Endothelial cell of umbilical vein (primary cell): ENCODE measurements at regions not wholly inside any gene's neighbourhood (a gene's known extent, or its start where the extent isn't known, plus 50 kb on each side); places are given as distances from the start of the nearest gene placed in this dataset.

Experiments used
- BruUV-seq: library from RNA; stranded (reverse); fragments of 400-500 nt; replicated peaks from 2 replicates; lab custom pipeline; 2021; lab: Mats Ljungman, UMichigan
- CTCF ChIA-PET: fragments of 300-600, 350-600 bp; sonication (Branson Sonifier 250); formaldehyde crosslinking; loops from one replicate; lab custom pipeline; 2021; ENCODE audit warnings: antibody characterized with exemption, inconsistent platforms; lab: Charles Lee
- POLR2A ChIA-PET: fragments of 300-600, 350-600 bp; sonication (Branson Sonifier 250); formaldehyde crosslinking; loops from one replicate; lab custom pipeline; 2021; ENCODE audit warnings: antibody characterized with exemption, inconsistent platforms; lab: Charles Lee
- DNase-seq: peaks from one replicate; pipeline ENCODE4 v3.0.0-alpha.2; 2011; ENCODE audit warnings: low read depth, low spot score
- FAIRE-seq: peaks from 2 replicates; lab custom pipeline; 2011; peaks lifted over from hg19 to GRCh38; lab: Jason Lieb, UNC
- H2AFZ ChIP-seq: 2 replicates; pipeline ENCODE4 v1.6.0; 2012; ENCODE audit warnings: low read depth, low read length, control low read depth, inconsistent platforms
- H3K27ac ChIP-seq: 2 replicates; pipeline ENCODE4 v1.5.1; 2011; ENCODE audit warnings: low read depth, mild to moderate bottlenecking, control low read depth, low read length, moderate library complexity; ENCODE audit not compliant: insufficient read depth
- H3K27me3 ChIP-seq, 2 experiments: 2 replicates each; pipeline versions ENCODE4 v1.6.0 to v1.6.1; 2011; ENCODE audit warnings: low read length in 2 of 2, mixed read lengths in 1 of 2; ENCODE audit not compliant: control insufficient read depth in 2 of 2, insufficient read depth in 2 of 2
- H3K36me3 ChIP-seq, 2 experiments: 2 replicates in 1 of 2; 3 replicates in 1 of 2; pipeline ENCODE4 v1.5.1; 2011; ENCODE audit warnings: low read length in 2 of 2, mild to moderate bottlenecking in 1 of 2, moderate library complexity in 1 of 2; ENCODE audit not compliant: control insufficient read depth in 2 of 2, insufficient read depth in 2 of 2; ENCODE audit errors: extremely low read depth in 1 of 2
- H3K4me1 ChIP-seq: 3 replicates; pipeline ENCODE4 v1.5.1; 2011; ENCODE audit warnings: mild to moderate bottlenecking, low read length; ENCODE audit not compliant: control insufficient read depth, insufficient read depth; ENCODE audit errors: extremely low read depth
- H3K4me2 ChIP-seq: 2 replicates; pipeline ENCODE4 v1.6.1; 2011; ENCODE audit warnings: low read length, control low read depth, mixed read lengths; ENCODE audit not compliant: insufficient read depth
- H3K4me3 ChIP-seq, 3 experiments: fragments of 200-600 bp in 1 of 3; sonication (generic), shearing (Covaris generic) in 1 of 3; replicated peaks in 1 of 3; 2 replicates each; pipeline ENCODE4 v1.5.1; 2011 to 2016; ENCODE audit warnings: control low read depth in 3 of 3, low read length in 3 of 3, mild to moderate bottlenecking in 2 of 3, inconsistent platforms in 1 of 3, low read depth in 1 of 3, moderate library complexity in 1 of 3; ENCODE audit not compliant: insufficient read depth in 1 of 3
- H3K79me2 ChIP-seq: 2 replicates; pipeline ENCODE4 v1.6.0; 2012; ENCODE audit warnings: low read length, inconsistent platforms; ENCODE audit not compliant: control insufficient read depth, insufficient read depth
- H3K9ac ChIP-seq: replicated peaks from 2 replicates; pipeline ENCODE3; 2011; ENCODE audit warnings: low read length, control low read depth; ENCODE audit not compliant: insufficient read depth; ENCODE audit errors: extremely low read depth
- H3K9me1 ChIP-seq: replicated peaks from 3 replicates; pipeline ENCODE4 v1.6.0; 2011; ENCODE audit warnings: mild to moderate bottlenecking, low read length; ENCODE audit not compliant: control insufficient read depth, insufficient read depth; ENCODE audit errors: extremely low read depth
- H3K9me3 ChIP-seq: replicated peaks from 2 replicates; pipeline ENCODE4 v1.5.1; 2012; ENCODE audit warnings: low read length, inconsistent platforms; ENCODE audit not compliant: control insufficient read depth, insufficient read depth
- H4K20me1 ChIP-seq: replicated peaks from 2 replicates; pipeline ENCODE3; 2011; ENCODE audit warnings: mild to moderate bottlenecking, low read length; ENCODE audit not compliant: control insufficient read depth, insufficient read depth; ENCODE audit errors: extremely low read depth
- CTCF ChIP-seq, 2 donors: IDR thresholded peaks; 1 replicate in 1 of 2; 2 replicates in 1 of 2; pipeline ENCODE4 v1.5.1; 2011; ENCODE audit warnings: low read length in 2 of 2, mild to moderate bottlenecking in 2 of 2, moderate library complexity in 2 of 2, control low read depth in 1 of 2, inconsistent platforms in 1 of 2, low read depth in 1 of 2; ENCODE audit not compliant: insufficient read depth in 1 of 2; ENCODE audit errors: extremely low read depth in 1 of 2
- EZH2 ChIP-seq: IDR thresholded peaks from 2 replicates; pipeline ENCODE4 v1.6.1; 2012; ENCODE audit warnings: borderline replicate concordance, low read depth, mild to moderate bottlenecking, moderate library complexity, low read length, inconsistent platforms; ENCODE audit not compliant: severe bottlenecking
- FOS ChIP-seq: IDR thresholded peaks from 2 replicates; pipeline ENCODE4 v1.6.1; 2011; ENCODE audit warnings: mild to moderate bottlenecking, low read length, moderate library complexity, borderline replicate concordance; ENCODE audit not compliant: insufficient read depth
- GATA2 ChIP-seq: IDR thresholded peaks from 2 replicates; pipeline ENCODE4 v1.7.0; 2011; ENCODE audit warnings: low read depth, mild to moderate bottlenecking, moderate library complexity, mixed read lengths, low read length; ENCODE audit not compliant: insufficient read length, insufficient read depth
- JUN ChIP-seq: IDR thresholded peaks from 2 replicates; pipeline ENCODE4 v1.6.1; 2011; ENCODE audit warnings: borderline replicate concordance, low read depth; ENCODE audit not compliant: insufficient read length, insufficient read depth
- MAX ChIP-seq: IDR thresholded peaks from 2 replicates; pipeline ENCODE4 v1.6.1; 2011; ENCODE audit not compliant: insufficient read depth, insufficient read length
- MYC ChIP-seq: IDR thresholded peaks from one replicate; pipeline ENCODE4 v1.6.1; 2011; ENCODE audit warnings: mild to moderate bottlenecking, low read depth, low read length
- POLR2A ChIP-seq: IDR thresholded peaks from 2 replicates; pipeline ENCODE4 v1.6.1; 2012; ENCODE audit warnings: low read depth, mild to moderate bottlenecking, control low read depth, low read length
- POLR2AphosphoS5 ChIP-seq: IDR thresholded peaks from 2 replicates; pipeline ENCODE4 v1.6.1; 2012; ENCODE audit warnings: low read depth, mild to moderate bottlenecking, control low read depth, low read length, moderate library complexity; ENCODE audit not compliant: insufficient read depth
- dilution Hi-C: fragments of 300-500 bp; cut with MboI; formaldehyde crosslinking; loops from one replicate; pipeline ENCODE4 v1.15.0; 2019; ENCODE audit warnings: low sequenced_read_pairs; ENCODE audit not compliant: extremely low pct_ligation_motif_present
- intact Hi-C: fragments of 100-400 bp; cut with micrococcal nuclease; formaldehyde crosslinking; loops from one replicate; pipeline ENCODE4 v1.10.0; 2022

- H3K9me3 ChIP-seq, result no peaks in the 10 kb centered on the region
- H3K36me3 ChIP-seq, result no peaks in the 10 kb centered on the region
- H4K20me1 ChIP-seq, result no peaks in the 10 kb centered on the region
- H3K4me1 ChIP-seq, result peaks cover 13% of the 10 kb centered on the region
- H3K79me2 ChIP-seq, result no peaks in the 10 kb centered on the region
- dilution Hi-C loops, result no loop called here
- TF ChIP-seq MYC (no peak), FOS (no peak), JUN (no peak), EZH2 (no peak), POLR2AphosphoS5 (no peak), CTCF (IDR thresholded peaks at IDR 0.05; ENCODE audit: extremely low read depth in 1 of 2, insufficient read depth in 1 of 2, low read depth in 1 of 2, low read length in 2 of 2) (no peak), GATA2 (no peak), POLR2A (no peak), MAX (no peak)
- BruUV-seq, result no TSS peak
- FAIRE-seq (no peak), DNase-seq (no peak)
- no peak overlapping the region for H3K4me2 ChIP-seq
- H3K9ac ChIP-seq, result no peak overlapping the region
- no peaks in the 10 kb centered on the region for H3K9me1 ChIP-seq
- H3K27ac ChIP-seq, result no peak overlapping the region
- H2AFZ ChIP-seq, result no peak overlapping the region
- intact Hi-C loops, result no loop called here
- ChIA-PET CTCF (interaction anchor here (1.4 kb wide), 1 partner anchor 192 kb away, joined by 3 read pairs; no protein-coding TSS in a partner anchor), POLR2A (no interaction called here)
- no peak overlapping the region for H3K4me3 ChIP-seq
- H3K27me3 ChIP-seq, result no peaks in the 10 kb centered on the region
Observed at GRCh38 chr1:65495137-65495536, 74.7 kb downstream of the LEPR start.
